T-helper 17 cell (primary cell): ENCODE measurements at regions not wholly inside any gene's neighbourhood (a gene's known extent, or its start where the extent isn't known, plus 50 kb on each side); places are given as distances from the start of the nearest gene placed in this dataset.

Source experiments
- ATAC-seq: fragments of 150-1000 bp; cut with Tn5 transposase; 2 replicates; pipeline ENCODE4 v1.10.0; 2021; ENCODE audit warnings: mild to moderate bottlenecking, moderate library complexity
- DNase-seq, 3 donors: peaks; one replicate each; pipeline versions ENCODE4 v3.0.0 to v3.0.0-alpha.2; 2020 to 2021
- H3K9me3 ChIP-seq: one replicate; pipeline ENCODE4 v1.7.0; 2013; ENCODE audit warnings: low read length, mild to moderate bottlenecking; ENCODE audit not compliant: control insufficient read depth, poor library complexity, severe bottlenecking
- H3K27ac Mint-ChIP-seq: one replicate; pipeline ENCODE4 v1.8.0; 2022; ENCODE audit warnings: mild to moderate bottlenecking, moderate library complexity, mixed read lengths
- H3K27me3 Mint-ChIP-seq: one replicate; pipeline ENCODE4 v1.8.0; 2022; ENCODE audit warnings: mixed read lengths
- H3K36me3 Mint-ChIP-seq: one replicate; pipeline ENCODE4 v1.8.0; 2022; ENCODE audit warnings: low read depth, mixed read lengths
- H3K4me1 Mint-ChIP-seq: one replicate; pipeline ENCODE4 v1.8.0; 2022; ENCODE audit warnings: mild to moderate bottlenecking, mixed read lengths
- H3K4me3 Mint-ChIP-seq: one replicate; pipeline ENCODE4 v1.8.0; 2022; ENCODE audit warnings: mild to moderate bottlenecking, moderate library complexity, mixed read lengths

- DNase-seq (no peak), ATAC-seq (no peak)
- peaks cover 2% of the 10 kb centered on the region for H3K4me1 Mint-ChIP-seq
- H3K36me3 Mint-ChIP-seq = peaks cover 5% of the 10 kb centered on the region
- H3K27ac Mint-ChIP-seq = no peak overlapping the region
- peaks cover 38% of the 10 kb centered on the region for H3K27me3 Mint-ChIP-seq
- no peaks in the 10 kb centered on the region for H3K9me3 ChIP-seq
- no peak overlapping the region for H3K4me3 Mint-ChIP-seq
Observed at GRCh38 chr5:148921350-148921749, 94.9 kb downstream of the ADRB2 start.

GRCh38 chr5:148922606-148923005 is 96.2 kb downstream of the ADRB2 start:
- Mint-ChIP-seq H3K27me3 (peaks cover 47% of the 10 kb centered on the region), H3K36me3 (peaks cover 6% of the 10 kb centered on the region), H3K4me3 (no peak overlapping the region), H3K27ac (no peak overlapping the region), H3K4me1 (peaks cover 2% of the 10 kb centered on the region)
- H3K9me3 ChIP-seq = no peaks in the 10 kb centered on the region
- DNase-seq = no peak
- no peak for ATAC-seq

DNA sequence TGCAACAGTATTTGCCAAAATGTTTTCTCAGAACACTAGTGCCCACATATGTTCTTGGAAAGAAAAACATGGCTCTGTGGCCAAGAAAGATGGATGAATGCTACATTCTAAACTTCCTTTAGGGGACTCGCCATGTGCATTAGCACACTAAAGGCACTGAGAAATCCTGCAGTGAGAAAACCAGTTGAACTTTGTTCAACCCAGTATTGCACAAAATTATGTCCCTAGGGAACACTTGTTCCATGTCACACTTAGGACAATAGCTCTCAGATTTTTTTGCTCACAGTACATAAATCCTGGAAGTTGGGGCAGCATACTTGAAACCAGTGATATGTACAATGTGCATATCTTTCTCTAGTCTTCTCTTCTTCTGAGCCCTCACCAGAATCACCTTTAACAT is 96.6 kb downstream of the ADRB2 start:
- peaks cover 47% of the 10 kb centered on the region for H3K27me3 Mint-ChIP-seq
- H3K27ac Mint-ChIP-seq = no peak overlapping the region

GRCh38 chr5:148924817-148925216 is 98.4 kb downstream of the ADRB2 start:
- no peak for ATAC-seq

More for the DNA sequence above, 96.6 kb downstream of the ADRB2 start:
- Mint-ChIP-seq H3K4me3 (no peak overlapping the region), H3K4me1 (peaks cover 2% of the 10 kb centered on the region), H3K36me3 (peaks cover 6% of the 10 kb centered on the region)
- ATAC-seq = no peak
- DNase-seq = no peak
- no peaks in the 10 kb centered on the region for H3K9me3 ChIP-seq

DNA sequence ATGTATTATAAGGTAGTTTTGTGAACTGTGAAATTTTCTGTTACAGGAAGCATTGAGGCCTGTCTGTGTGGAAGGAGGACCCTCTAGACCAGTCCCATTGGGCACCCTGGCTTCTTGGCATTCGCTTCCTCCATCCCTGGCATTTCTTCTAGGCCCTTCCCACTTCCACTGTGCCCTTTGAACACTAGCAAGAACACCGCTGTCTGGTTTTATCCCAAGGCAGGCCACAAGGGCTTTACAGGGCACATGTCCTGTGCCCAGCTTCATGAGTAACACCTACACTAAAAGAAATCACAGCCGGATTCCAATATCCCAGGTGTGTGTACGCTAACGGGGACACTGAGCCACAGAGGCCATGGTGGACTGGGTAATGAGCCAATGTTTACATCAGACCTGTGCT is 99.8 kb downstream of the ADRB2 start:
- H3K4me1 Mint-ChIP-seq = no peaks in the 10 kb centered on the region
- H3K9me3 ChIP-seq = no peaks in the 10 kb centered on the region
- no peak overlapping the region for H3K27ac Mint-ChIP-seq
- ATAC-seq = no peak
- DNase-seq = no peak
- H3K4me3 Mint-ChIP-seq = no peak overlapping the region
- H3K36me3 Mint-ChIP-seq = peaks cover 4% of the 10 kb centered on the region
- H3K27me3 Mint-ChIP-seq = peaks cover 36% of the 10 kb centered on the region

More at GRCh38 chr5:148924817-148925216, 98.4 kb downstream of the ADRB2 start:
- Mint-ChIP-seq H3K27ac (no peak overlapping the region), H3K4me1 (peaks cover 2% of the 10 kb centered on the region), H3K4me3 (no peak overlapping the region), H3K36me3 (peaks cover 6% of the 10 kb centered on the region), H3K27me3 (peaks cover 47% of the 10 kb centered on the region)
- no peaks in the 10 kb centered on the region for H3K9me3 ChIP-seq
- DNase-seq = no peak

GRCh38 chr5:148927307-148927946 is 101.0 kb downstream of the ADRB2 start:
- Mint-ChIP-seq H3K27me3 (peaks cover 27% of the 10 kb centered on the region), H3K27ac (no peak overlapping the region), H3K4me3 (no peak overlapping the region), H3K36me3 (peaks cover 3% of the 10 kb centered on the region), H3K4me1 (peaks cover 4% of the 10 kb centered on the region)
- no peak for ATAC-seq
- no peak for DNase-seq
- H3K9me3 ChIP-seq = no peaks in the 10 kb centered on the region

DNA sequence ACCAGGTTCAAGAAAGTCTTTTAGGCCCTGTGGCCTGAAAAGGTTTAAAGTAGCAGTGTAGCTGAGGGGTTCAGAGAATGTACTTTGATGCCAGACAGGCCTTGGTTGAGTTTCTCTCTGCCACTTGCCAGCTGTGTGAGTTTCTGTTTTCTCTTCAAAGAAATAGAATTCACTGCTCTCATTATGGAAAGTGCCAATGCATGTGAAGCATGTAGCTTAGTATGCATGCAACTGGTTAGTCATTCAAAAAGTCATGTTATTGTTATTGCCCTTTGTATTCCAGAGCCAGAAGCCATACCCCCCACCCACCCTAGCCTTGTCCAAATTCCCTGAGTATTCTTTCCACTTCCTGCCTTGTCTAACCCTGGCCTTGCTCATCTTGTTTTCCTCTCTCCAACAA is 101.7 kb downstream of the ADRB2 start:
- DNase-seq = no peak
- ATAC-seq = no peak
- H3K4me1 Mint-ChIP-seq = peaks cover 4% of the 10 kb centered on the region
- no peak overlapping the region for H3K4me3 Mint-ChIP-seq
- peaks cover 24% of the 10 kb centered on the region for H3K27me3 Mint-ChIP-seq
- peaks cover 3% of the 10 kb centered on the region for H3K36me3 Mint-ChIP-seq
- no peak overlapping the region for H3K27ac Mint-ChIP-seq
- no peaks in the 10 kb centered on the region for H3K9me3 ChIP-seq

- DNase-seq = no peak
- Mint-ChIP-seq H3K36me3 (peaks cover 5% of the 10 kb centered on the region), H3K27ac (no peak overlapping the region), H3K27me3 (peaks cover 11% of the 10 kb centered on the region), H3K4me3 (no peak overlapping the region), H3K4me1 (peaks cover 4% of the 10 kb centered on the region)
- ATAC-seq = no peak
- H3K9me3 ChIP-seq = no peaks in the 10 kb centered on the region
Observed at GRCh38 chr5:148931453-148932057, 105.1 kb downstream of the ADRB2 start.

DNA sequence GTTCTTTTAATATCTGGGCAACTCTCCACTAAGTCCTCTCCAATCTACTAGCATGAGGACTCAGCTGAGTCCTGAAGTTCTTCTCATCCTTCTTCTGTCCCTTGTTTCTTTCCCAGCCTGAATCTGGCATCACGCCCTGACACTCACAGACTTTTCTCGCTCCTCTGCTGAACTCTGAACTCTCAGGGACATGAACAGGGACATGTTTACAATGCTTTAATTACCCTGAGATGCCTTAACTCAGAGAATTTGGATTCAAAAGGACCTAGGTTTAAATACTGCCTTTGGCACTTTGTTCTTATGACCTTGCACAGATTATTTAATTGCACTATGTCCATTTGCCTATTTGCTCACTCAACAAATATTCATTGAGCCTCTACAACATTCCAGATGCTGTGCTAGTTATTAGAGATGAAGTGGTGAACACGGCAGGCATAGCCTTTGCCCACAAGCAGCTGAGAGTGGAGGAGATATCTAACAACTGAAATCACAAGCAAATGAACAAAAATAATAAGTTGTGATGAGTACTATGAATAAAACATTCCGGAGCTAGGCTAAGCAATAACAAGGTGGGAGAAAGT is 106.0 kb downstream of the ADRB2 start:
- H3K27me3 Mint-ChIP-seq = peaks cover 5% of the 10 kb centered on the region
- H3K4me1 Mint-ChIP-seq = peaks cover 4% of the 10 kb centered on the region
- no peaks in the 10 kb centered on the region for H3K9me3 ChIP-seq
- DNase-seq (no peak), ATAC-seq (no peak)
- no peak overlapping the region for H3K27ac Mint-ChIP-seq
- peaks cover 2% of the 10 kb centered on the region for H3K36me3 Mint-ChIP-seq
- no peak overlapping the region for H3K4me3 Mint-ChIP-seq

- H3K9me3 ChIP-seq = no peaks in the 10 kb centered on the region
- peaks cover 4% of the 10 kb centered on the region for H3K4me1 Mint-ChIP-seq
- peaks cover 5% of the 10 kb centered on the region for H3K27me3 Mint-ChIP-seq
- DNase-seq (no peak), ATAC-seq (no peak)
- H3K36me3 Mint-ChIP-seq = peaks cover 2% of the 10 kb centered on the region
- H3K27ac Mint-ChIP-seq = no peak overlapping the region
- H3K4me3 Mint-ChIP-seq = no peak overlapping the region
Observed at GRCh38 chr5:148933903-148934432, 107.6 kb downstream of the ADRB2 start.

DNA sequence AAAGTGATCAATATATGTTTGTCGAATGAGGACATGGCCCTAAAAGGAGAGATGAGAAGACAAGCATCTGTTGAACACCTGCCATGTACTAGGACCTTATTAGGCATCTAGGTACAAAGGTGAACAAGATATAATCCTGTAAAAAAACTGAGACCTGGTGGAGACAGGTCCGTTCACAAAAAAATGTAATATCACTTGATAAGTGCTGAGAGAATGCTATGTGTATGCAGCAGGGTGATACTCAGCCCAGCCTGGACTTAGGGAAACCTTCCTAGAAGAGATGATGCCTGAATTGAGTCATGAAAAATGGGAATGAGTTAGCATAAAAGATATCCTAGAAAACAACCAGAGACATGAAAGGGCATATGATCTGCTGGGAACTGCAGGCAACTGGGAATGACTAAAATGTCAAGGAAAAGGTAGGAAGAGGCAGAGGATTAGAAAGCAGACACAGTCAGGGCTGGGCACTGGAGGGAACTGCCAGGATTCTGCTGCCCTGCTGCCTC is 108.5 kb downstream of the ADRB2 start:
- no peak for ATAC-seq
- DNase-seq = no peak
- H3K4me1 Mint-ChIP-seq = peaks cover 4% of the 10 kb centered on the region
- no peaks in the 10 kb centered on the region for H3K9me3 ChIP-seq
- H3K27ac Mint-ChIP-seq = no peak overlapping the region
- H3K27me3 Mint-ChIP-seq = peaks cover 5% of the 10 kb centered on the region
- H3K4me3 Mint-ChIP-seq = no peak overlapping the region
- peaks cover 2% of the 10 kb centered on the region for H3K36me3 Mint-ChIP-seq

GRCh38 chr5:148937239-148937638 is 110.8 kb downstream of the ADRB2 start:
- ATAC-seq = no peak
- DNase-seq = no peak
- no peaks in the 10 kb centered on the region for H3K9me3 ChIP-seq
- H3K4me1 Mint-ChIP-seq = no peaks in the 10 kb centered on the region
- peaks cover 2% of the 10 kb centered on the region for H3K36me3 Mint-ChIP-seq
- peaks cover 25% of the 10 kb centered on the region for H3K27me3 Mint-ChIP-seq
- H3K4me3 Mint-ChIP-seq = no peak overlapping the region
- H3K27ac Mint-ChIP-seq = no peak overlapping the region

DNA sequence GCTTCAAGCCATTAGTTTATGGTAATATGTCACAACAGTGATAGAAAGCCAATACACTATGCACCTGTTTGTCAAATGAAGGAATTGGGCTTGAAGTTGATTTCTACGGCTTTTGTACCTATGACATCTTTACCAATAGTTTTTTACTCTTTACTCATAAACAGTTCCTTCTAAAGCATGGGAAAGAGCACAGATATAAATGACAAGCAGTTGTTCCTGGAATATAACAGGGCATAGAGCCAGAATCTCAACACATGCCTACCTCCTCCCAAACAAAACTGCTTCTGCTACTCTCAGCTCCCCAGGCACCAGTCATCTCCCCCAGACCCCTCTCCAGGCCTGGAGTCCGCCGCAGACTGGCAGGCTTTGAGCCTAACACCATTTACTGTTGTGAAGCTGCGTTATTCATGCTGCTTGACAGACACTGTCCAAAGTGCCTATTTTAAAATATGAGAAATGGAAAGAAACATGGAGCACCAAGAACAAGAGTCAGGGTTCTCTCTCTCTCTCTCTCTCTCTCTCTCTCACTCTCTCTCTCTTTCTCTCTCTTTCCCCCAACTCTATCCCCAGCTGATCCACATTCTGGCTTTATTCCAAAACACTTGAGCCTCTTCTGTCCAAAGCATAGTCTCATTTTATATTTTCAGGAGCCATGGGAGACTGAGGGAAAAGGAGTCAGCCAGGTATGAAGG is 111.6 kb downstream of the ADRB2 start:
- ATAC-seq (no peak), DNase-seq (no peak)
- Mint-ChIP-seq H3K4me1 (no peaks in the 10 kb centered on the region), H3K27me3 (peaks cover 21% of the 10 kb centered on the region), H3K4me3 (no peak overlapping the region), H3K27ac (no peak overlapping the region), H3K36me3 (peaks cover 2% of the 10 kb centered on the region)
- no peaks in the 10 kb centered on the region for H3K9me3 ChIP-seq
